HG03521 (cell line): ENCODE measurements at regions not wholly inside any gene's neighbourhood (a gene's known extent, or its start where the extent isn't known, plus 50 kb on each side); places are given as distances from the start of the nearest gene placed in this dataset.

Experiments used
- ATAC-seq: cut with Tn5 transposase; IDR thresholded peaks from one replicate; pipeline ENCODE4 v1.9.1; 2021; ENCODE audit warnings: mild to moderate bottlenecking, moderate library complexity; ENCODE audit not compliant: unreplicated experiment

DNA sequence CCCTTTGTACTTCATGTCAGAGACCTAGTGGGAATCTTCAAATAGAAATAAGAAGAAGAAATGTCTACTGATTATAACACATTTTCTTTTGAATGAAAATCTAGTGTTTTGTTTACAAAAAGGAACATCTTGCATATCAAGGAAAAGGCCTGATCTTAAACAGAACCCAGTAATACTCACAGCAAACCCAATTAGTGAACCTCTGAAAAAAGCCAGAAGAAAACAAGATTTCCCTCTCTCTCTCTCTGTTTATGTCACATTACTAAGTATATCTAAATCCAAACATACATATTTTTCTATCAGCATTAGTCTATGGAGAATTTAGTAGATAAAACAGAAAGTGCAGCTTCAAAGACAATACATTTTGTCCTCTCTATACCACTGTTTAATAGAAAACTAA is 457.9 kb downstream of the NR2F1-AS1 start:
- no peak for ATAC-seq

DNA sequence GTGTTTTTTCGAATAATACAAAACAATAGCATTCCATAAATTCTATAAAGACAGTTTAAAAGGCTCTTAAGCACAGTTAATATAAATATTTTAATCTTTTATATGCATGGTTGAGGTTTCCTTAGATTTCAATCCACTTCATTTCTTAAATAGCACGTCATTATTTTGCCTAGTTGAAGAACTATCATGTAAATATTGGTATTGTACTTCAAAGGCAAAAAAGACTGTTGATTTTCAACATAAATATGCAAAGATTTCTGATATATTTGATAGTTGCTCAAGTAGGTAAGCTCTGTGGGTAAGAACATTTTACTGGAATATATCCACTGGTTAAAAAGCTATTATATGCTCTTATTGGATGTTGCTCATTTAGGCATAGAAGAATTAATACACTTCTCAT is 458.6 kb downstream of the NR2F1-AS1 start:
- ATAC-seq: no peak

DNA sequence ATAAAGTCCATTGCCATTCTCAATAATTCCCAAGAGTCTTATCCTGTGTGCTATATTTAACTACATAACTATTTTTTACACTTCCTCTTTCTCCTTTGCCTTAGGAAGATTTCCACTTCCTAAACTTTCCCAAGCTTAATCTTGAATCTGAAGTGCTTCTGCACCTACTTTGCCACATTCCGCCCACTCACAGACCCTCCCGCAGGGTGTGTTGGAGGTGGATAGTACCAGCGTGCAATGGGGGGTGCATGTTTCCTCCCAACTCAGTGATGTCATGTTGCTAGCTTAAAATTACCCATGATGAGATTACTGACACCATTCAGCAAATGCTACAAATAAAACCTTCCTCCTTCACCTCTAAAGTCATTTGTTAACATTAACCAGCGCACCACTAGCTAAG is 460.2 kb downstream of the NR2F1-AS1 start:
- no peak for ATAC-seq

DNA sequence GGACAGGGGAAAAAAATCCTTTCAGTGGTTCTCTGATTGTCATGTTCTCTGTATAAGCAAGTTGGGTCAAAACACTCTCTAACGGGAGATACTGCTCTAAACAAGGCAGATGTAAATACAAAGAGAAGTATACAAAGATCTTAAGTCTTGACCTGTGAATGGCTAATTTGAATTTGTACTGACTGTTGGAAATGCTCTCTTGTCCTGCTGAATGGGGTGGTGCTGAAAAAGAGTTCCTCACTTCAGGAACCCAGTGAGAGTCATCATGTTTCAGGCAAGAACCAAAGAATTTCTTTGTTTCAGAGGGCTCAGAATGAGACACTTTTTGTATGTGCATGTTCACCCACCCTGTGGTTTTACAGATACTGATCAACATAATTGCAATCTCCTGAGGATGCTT is 461.0 kb downstream of the NR2F1-AS1 start:
- no peak for ATAC-seq

DNA sequence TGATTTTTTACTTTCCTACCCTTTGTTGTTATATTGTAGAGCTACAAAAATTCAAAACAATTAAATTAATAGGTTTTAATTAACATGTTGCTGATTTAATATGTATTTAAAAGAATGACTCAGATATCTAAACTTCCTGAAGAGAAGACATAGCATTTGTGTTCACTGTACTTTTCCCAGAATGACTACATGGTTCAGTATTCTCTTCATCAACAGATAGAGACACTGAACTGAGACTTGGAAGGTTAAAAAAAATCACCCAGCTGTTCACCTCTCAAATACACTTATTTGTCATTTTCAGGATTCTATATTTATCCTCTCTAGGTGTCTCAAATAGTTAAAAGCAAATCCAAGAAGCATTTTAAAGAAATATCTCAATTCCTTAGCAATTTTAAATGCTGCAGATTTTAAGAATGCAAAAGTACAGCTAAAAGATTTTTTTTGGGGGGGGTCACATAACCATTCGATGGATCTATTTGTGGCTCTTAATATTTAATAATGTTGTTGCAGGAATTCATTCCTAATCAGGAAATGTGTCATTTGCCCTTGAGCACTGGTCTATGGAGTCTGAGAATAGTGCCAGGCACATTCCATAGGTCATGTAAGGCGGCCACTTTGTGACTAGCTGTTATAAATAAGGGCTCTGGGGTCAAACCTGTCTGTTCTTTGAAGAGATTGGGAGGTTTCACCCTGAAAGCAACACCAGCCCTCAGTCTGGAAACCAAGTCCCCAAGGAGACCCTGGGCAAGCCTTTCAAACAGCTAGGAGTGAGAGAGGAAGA is 463.1 kb downstream of the NR2F1-AS1 start:
- ATAC-seq: no peak

DNA sequence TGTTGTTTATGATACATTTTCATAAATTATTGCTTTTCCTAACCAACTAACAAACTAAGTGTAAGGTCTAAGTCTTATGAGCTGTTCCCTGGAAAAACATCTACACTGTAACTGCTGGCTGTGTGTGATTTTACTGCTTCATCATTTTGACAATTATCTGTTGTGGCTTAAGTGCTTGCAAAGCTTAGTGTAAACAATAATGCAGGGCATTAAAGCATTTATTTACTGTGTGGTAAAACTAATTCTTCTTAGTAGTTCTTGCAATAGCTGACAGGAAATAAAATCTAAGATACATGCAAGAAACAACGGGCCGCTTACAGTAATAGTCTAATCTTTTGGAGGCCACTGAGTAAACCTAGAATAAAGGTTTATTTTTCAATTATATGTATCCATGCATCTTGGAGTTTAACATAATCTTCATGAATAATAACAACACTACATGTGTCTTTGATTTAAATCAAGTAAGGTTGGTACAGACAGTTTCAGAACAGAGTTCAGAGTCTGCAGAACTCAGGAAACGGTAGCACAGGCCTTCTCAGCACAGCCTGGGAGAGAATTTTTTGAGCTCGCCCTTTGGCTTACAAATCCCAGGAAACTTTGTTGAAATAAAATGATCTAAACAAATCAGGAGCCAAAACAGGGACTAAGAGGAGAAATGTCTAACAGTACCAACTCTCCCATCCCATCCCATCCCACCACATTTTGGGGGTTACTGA is 473.1 kb downstream of the NR2F1-AS1 start:
- no peak for ATAC-seq

DNA sequence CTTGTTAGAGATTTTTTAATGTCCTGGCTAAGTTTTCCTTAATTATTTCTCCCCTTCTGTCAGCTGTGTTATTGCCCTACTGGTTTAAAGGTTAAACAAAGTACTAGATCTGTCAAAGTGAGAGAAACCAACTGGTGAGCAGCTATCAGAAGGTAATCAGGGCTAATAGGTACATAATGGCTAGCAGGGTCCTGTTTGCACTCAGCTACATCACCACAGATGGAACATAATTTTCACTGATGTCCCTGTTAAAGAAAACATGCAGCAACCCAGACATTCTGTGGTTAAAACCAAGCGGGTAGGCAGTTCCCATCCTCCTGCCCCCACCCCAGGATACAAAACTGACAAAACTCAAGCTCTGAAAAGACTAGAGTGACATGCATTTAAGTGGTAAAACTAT is 473.9 kb downstream of the NR2F1-AS1 start:
- ATAC-seq: no peak

DNA sequence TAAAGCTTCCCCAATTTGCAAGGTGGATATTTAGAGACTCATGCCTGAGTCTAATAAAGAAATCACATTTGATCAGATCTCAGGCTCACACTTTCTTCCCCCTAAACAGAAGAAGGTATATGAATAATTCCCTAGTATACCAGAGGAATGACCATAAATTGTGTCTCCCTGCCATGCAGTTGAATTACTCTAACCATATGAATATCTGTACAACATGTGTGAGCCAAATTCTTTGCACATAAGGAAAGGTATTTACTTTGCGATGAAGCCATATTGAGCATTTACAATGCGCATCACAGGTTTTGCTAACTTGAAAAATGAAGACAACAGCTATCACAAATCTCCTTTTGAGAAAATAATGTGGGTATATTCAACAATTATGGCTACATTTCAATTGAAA is 479.4 kb downstream of the NR2F1-AS1 start:
- no peak for ATAC-seq

DNA sequence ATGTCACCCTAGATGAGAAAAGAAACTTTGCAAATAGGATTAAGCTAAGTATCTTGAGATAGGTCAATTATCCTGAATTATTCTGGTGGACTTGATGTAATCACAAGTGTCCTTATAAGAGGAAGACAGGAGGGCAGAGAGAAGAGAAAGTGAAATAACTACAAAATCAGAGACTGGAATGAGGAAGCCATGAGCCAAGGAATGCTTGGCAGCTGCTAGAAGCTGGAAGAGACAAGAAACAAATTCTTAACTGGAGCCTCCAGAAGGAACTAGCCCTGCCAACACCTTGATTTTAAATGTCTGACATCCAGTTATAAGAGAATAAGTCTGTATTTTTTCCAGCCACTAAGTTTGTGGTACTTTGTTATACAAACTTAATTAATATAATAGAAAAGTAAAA is 480.0 kb downstream of the NR2F1-AS1 start:
- no peak for ATAC-seq

DNA sequence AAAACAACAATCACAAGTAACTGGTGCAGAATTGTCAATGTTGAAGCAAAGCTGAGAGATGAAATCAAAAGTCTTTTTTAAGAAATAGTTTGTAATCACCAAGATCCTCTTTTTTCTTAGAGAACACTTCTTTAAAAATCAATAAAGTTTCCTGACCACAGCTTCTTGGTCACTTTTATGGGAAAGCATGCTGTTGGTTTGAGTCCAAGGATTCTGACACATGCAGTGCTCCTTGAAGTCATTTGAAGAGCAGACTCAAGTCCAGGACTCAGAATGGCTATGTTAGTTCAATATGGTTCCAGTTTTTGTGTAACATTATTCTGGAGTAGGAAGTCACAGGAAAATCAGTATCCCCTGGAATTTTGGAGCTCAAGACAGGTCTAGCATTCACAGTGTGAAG is 480.6 kb downstream of the NR2F1-AS1 start:
- ATAC-seq: no peak

DNA sequence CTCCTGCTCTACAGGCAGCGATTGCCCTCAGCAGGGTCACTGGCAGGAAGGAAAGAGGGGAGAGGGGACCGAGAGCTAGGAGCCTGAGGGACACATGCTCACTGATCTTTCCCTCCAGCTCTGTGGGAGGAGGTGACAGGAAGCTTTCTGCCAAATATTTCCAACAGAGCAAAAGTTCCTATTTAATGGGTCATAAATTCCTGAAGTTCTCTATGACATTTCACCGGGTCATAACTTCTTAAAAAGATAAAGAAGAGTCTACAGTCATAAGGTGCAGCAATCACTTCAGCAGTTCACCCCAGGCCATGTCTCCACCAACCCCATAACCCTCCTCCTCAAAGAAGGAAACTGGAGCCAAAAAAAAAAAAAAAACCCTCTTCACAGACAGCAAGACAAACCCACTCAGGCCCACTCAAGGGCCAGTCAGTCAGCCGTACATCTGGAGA is 481.1 kb downstream of the NR2F1-AS1 start:
- ATAC-seq: no peak

DNA sequence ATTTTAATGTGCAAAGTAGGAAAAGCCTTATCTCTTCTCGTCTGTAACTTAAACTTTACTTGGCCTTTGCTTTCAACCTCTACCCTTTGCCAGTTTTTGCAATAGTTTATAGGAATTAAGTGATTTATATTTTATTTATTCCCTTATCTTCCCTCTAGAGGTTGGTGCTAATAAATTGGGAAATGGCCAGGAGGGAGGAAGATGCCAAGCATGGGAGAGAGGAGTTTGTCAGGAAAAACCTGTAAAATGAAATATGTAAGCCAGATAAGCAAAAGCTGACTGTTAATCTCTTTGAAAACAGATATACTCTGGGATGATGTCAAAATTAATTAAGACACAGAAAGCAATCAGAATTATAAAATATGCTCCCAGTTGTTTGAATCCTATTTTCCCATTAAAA is 484.5 kb downstream of the NR2F1-AS1 start:
- no peak for ATAC-seq

DNA sequence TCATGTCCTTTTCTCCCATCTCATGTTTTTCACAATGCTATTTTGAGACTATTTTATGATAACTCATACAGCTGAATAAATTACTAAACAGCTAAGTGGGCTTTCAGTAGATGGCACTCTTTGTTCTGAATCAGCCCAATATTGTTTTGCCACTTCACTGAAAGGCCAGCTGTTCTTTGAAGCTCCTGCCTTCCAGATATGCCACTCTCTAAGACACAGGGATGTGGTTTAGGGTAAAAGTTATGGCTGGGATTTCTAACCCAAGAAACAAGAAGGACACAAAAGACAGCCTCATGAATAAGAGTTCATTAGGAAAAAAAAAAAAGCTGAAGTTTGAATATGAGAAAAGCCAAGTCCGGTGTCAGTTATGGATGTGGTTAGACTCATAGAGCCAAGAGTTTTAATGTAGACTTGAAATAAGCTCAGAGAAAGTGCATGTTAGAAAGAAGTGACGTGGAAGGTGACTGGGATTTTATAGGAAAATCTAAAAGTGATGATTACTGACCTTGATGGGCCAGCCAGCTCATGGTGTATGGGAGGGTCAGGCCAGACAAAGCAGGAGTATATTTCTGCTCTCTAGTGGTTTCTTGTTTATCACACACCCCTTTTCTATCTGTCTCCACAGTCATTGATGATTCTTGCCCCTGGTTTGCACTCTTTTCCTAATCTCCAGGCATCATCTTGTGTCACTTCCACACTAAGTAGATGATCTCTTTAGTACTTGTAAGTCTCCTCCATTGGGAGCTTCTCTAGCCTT is 488.5 kb downstream of the NR2F1-AS1 start:
- ATAC-seq: no peak

DNA sequence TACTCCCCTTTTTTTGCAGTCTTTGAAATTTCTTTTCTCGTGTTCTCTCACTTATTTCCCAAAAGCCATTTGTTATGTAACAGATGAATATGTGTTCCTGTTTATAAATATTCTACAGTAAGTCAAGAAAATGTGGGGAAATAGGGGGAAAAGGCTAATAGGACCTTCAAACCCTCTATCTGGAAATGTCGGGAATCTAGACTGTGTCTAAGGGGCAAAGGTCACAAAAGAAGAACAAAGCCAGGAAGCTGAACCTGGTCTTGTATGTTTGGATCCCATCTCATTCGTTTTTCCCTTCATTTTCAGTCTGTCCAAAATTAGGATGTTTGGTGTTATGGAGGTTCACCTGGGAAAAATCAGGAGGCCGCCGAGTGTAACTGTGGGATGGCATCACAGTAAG is 490.3 kb downstream of the NR2F1-AS1 start:
- ATAC-seq: no peak

DNA sequence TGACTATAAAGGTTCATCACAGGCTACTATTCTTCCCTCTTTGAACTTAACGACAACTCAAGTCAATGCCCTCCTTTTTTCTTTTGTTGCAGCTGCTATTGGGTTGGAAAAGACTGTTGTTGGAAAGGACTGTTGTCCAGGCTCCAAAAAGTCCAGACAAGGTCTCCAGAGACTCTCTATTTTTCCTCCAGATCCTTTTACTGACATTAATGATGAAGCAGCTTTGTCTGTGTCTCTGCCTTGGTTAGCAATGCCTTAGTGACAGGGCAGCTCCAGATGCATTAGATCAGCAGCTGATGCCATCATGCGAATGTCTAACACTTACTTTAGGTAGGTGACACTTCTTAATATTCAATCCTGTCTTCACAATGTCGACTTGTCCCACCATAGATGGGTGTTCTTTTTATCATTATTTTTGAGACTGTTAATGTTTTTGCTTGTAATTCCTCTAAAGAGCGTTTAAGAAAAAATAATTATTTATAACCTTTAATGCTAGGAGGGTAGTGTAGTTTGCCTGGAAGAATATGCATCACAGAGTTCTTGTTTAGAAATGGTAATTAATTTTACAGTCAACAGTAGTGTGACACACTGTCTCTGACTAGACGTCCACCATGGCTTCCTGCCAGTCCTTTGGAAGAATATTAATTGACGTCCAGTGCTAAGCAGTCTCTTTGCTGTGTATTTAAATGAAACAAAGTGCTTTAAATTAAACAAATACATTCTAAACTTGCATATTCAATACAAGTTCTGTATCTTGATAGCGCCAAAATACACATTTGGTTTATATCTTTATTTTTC is 492.2 kb downstream of the NR2F1-AS1 start:
- no peak for ATAC-seq

DNA sequence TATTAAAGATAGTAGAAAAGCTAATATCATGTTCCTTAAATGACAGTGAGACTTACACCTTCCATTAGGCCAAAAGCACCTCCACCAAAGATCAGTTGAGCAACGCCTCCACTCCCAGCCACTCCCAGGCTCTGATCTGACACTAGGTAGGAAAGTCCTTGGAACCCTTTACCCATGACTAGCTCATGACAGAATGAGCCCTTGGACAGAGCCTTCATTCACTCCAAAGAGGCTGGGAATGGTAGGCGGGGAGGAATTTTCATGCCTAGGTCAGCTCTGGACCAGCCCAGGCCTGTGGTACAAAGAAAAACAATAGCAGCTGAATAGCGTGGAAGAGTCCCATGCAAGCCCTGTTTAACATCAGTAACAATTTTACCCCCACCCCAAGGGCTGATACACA is 493.7 kb downstream of the NR2F1-AS1 start:
- ATAC-seq: no peak

DNA sequence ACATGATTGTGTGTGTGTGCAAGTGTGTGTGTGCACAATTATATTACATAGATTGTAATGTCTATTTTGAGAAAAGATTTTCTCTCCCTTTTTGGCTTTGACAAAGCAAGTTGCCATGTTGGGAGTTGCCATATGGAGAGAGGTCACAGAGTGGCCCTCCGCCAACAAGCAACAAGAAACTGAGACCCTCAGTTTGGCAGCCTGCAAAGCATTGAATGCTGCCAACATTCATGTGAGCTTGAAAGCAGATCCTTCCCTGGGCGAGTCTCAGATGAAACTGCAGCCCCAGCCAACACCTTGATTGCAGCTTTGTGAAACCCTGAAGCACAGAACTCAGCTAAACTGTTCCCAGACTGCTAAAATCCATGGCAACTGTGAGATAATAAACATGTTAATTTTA is 498.0 kb downstream of the NR2F1-AS1 start:
- no peak for ATAC-seq

DNA sequence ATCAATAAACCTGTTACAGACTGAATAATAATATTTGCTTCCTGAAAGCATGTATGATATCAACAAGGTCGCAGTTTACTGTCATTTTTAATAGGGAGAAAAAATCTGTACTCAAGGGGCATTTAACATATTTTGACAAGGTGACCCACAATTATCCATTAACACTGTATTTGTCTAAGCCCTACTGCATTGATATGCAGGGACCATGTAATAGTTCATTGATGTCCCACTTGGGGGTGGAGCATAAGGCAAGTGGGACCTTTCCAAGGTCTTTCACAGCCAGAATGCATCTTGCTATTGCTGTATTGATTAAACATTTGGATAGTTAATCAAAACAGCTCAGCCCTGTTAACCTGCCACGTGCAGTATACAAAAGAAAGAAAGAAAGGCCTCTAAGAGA is 502.0 kb downstream of the NR2F1-AS1 start:
- no peak for ATAC-seq

DNA sequence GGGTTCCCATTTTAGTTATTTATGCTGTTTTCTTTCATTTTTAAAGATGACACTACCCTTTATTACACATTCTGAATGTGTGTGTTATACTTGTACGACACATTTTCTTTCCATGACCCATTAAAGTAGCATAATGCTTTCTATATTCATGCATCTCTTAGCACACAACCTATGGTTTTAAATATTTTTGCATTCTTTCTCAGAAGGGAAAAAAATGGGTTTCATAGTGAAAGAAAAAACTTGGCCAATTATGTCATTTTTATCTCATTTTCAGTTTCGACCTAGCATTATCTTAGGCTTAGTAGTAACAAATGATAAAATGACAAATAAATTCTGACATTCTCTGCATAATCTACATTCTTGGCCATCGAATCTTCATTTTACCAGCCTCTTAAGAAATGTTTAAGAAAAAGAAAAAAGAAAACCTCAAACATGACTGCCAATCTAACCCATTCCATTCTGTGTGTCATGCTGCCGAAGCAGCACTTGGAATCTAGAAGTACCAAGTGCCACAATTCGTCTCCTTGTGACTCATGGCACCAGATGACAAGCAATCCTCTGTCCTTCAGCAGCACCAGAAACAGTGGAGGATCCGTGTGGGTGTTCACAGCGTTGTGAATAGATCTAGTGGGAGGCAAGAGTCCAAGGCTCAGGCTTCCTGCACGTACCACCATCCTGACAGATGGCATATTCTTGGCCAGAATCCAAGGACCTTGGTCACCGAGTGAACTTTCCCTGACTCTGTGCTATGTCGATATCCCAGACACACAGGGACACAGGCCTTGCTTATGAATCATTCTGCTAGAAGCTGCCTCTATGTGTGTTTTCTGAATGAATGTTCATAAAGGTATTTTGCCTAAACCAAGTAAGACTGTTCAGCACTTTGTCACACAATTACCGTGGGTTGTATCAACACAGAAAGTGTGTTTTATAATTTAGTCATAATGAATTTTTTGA is 502.7 kb downstream of the NR2F1-AS1 start:
- peak; percentile 79 for ATAC-seq

DNA sequence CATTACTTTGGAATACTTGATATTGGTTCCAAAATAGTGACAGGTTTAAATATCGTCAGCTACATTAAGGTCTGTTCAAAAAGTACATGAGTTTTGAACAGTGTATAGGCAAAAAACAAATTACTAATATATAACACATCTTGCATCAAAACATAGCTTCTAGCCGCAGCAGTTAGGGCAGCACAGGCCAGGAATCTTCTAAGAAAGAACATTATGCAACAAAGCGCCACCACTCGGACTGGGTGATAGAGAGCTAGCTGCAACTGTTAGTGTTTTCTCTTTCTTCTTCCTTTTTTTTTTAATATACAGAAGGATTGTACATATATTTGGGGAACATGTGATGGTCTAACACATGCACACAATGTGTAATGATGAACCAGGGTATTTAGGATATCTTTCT is 504.5 kb downstream of the NR2F1-AS1 start:
- no peak for ATAC-seq
